ENCODE measurements at regions not wholly inside any gene's neighbourhood (a gene's known extent, or its start where the extent isn't known, plus 50 kb on each side); places are given as distances from the start of the nearest gene placed in this dataset.
"Not testable (repeated sequence)": the region's sequence is repeated elsewhere in the genome, so short reads cannot be mapped to it uniquely, and the experiment has no call there.

DNA sequence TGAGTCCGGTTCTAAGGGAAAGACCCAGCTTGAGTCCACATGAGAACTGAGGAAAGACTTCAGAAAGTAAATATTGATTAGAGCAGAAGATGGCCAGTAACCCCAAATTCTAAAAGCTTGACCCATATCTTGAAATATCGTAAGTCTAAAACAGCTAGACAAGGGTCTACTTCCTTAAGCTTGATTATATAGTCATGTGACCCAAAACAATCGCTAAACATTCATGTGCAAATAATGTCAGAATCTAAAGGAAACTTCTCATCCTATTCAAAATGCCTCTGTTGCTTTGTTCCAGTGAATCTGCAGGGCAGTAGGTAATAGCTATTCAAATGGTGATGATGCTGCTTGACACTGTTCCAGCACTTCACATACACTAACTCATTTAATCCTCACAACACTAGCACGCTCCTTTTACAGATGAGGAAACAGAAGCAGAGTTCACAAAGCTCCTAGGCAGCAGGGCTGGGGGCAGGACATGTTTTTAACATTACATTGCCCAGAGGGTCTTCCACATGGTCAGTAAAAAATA is 52.6 kb downstream of the TCF20 start:
- DNase-seq (ENCODE audit: low read depth in 2 of 2): no peak

DNA sequence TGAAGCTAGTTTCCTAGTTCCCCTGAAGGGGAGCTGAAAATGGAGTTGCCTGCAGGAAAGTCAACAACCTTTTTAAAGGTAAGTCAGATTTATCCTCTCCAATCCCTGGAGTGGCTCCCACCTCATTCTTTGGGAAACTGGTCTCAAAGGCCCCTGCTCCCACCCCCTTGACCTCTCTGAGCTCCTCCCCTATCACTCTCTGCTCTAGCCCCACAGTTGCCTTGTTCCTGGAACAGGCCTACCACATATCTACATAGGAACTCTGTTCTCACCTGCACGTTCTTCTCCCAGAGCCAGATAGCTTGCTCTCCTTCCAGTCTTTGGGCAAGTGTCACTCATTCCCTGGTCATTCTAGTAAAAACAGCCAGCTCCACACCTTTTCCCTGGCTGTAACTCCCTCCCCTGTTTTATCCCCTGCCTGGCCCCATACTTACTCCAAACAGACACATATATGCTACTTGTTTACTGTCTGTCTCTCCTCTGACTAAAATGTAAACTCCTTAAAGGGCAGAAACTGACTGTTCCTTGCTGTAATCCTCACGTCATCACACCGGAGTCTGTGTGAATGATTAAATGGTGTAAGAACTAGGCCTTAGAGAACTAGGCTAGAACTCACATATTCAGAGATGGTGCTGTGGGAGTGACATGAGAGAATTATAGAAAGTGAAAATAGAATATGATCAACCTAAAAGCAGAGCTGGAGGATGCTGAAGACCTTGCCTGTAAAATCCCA is 53.3 kb downstream of the TCF20 start:
- DNase-seq (ENCODE audit: low read depth in 2 of 2): no peak

DNA sequence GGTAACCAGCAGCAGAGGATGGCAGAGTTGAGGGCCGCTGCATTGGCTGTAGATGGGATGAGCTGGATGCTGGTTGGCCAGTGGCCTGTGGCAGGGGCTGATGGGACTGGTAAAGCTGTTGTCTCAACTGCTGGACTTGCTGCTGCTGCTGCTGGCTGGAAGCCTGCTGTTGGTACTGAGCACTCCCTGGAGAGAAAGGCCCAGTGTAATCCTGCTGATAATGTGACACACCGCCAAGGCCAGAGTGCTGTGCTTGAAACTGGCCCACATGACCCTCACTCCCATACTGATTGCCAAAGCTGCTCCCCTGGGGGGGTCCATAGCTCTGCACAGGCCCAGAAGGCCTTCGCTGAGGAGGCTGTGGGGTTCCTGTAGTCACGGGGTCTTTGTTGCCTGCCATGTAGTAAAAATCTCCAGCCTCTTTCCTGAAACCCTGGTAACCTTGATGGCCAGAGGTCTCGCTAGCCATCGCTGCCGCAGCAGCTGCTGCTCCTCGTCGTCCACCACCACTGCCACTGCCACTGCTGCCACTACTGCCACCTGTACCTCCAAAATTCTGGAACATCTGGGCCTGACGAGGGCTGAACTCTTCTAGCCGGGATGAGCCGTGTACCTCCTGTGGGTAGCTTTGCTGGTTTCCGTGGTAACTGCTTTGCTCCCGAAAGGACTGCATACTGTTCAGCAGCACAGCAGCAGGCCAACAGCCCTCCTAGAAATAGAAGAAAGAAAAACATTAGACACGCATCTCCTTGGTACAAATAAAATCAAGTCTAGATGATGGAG is 55.6 kb downstream of the TCF20 start:
- DNase-seq (ENCODE audit: low read depth in 2 of 2): no peak

DNA sequence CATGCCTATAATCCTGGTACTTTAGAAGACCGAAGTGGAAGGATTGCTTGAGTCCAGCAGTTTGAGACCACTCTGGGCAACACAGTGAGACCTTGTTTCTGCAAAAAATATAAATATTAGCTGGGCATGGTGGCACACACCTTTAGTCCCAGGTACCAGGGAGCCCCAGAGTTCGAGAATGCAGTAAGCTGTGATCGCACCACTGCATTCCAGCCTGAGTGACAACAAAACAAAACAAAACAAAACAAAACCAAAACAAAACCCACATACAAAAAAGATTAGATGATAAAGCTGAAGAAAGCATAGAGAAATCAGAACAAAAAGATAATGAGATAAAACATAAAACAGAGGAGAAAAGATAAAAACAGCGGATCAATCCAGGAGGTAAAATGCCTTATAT is 62.1 kb downstream of the TCF20 start:
- DNase-seq (ENCODE audit: low read depth in 2 of 2): no peak

DNA sequence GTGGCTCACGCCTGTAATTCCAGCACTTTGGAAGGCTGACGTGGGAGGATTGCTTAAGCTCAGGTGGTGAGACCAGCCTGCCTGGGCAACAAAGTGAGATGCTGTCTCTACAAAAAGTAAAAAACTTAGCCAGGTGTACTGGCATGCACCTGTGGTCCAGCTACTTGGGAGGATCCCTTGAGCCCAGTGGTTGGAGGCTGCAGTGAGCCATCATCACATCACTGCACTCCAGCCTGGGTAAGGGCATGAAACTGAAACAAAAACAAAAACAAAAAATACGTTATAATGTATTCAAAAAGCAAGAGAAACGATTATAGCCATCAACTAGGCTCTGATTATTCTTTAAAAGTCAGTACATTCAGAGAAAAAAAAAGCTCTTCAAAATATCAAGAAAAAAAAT is 62.5 kb downstream of the TCF20 start:
- DNase-seq (ENCODE audit: low read depth in 2 of 2): no peak

DNA sequence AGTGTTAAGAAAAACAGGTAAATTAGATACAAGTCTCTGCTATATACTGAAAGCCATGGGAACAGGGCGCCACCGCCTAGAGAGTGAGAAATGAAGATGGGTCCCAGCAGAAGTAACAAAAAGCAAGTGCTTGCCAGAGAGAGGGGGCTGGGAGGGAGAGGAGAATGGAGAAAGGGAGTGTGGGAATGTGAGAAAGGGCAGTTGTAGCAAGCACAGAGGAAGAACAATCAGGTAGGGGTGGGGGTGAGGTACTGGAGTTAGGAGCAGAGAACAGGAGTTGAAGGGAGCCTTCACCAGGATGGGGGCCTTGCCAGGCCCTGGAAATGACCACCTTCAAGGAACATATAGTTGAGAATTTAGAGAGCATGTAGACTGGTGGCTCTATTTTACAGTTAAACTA is 66.8 kb downstream of the TCF20 start:
- DNase-seq (ENCODE audit: low read depth in 2 of 2): no peak

DNA sequence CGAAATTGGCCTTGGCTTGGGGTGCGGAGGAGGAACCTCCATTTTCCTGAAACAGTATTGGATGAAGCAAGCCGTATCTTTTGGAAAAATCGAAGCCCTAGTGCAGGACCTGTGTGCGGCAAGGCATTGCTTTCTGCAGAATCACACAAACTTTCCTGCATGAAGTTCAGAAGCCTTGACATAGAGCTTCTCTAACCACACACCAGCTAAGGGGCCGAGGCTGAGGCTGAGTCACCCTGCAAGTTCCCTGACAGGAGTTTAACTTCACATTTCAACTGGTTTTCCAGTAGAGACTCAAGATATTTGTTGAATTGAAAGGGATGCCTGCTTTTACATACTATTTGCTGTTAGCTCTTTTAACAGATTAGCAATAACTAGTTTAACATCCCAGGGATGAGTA is 67.8 kb downstream of the TCF20 start:
- peak; percentile 31 to 35 for DNase-seq (ENCODE audit: low read depth in 2 of 2)

DNA sequence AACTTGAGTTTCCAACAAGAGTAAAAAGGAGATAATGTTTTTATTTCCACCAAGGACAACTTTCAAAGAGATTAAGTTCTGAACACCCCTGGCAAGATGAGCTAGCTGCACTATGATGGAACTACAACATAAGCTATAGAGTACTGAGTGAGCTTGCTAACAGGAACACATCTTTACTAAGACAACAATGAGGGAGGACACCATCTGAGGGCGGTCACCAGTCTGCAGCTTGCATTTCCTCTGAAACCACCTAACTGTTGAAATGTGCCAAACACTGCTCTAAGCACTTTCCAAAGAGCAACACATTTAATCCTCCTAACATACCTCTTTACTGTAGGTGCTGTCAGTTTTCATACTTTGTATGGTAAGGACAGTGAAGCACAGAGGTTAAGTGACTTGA is 68.4 kb downstream of the TCF20 start:
- no peak for DNase-seq (ENCODE audit: low read depth in 2 of 2)

DNA sequence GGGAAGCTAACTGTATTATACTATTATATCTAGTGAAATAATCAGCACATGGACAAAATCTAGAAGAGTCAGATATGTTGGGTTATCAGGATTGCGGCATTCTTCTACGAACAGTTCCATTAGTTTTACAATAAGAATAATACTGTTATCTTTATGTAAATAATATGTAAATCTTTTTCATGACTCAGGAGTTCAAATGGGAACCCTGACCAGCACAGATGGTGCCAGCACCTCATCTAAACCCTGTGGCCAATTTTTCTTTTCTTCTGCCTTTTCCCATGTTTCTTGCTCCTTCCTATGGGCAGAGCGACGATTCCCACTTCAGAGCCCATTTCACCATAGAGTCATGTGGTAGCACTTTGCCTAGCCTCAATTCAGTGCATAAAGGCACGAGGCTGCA is 68.4 kb upstream of the CYP2D6 start:
- DNase-seq (ENCODE audit: low read depth in 2 of 2): no peak

DNA sequence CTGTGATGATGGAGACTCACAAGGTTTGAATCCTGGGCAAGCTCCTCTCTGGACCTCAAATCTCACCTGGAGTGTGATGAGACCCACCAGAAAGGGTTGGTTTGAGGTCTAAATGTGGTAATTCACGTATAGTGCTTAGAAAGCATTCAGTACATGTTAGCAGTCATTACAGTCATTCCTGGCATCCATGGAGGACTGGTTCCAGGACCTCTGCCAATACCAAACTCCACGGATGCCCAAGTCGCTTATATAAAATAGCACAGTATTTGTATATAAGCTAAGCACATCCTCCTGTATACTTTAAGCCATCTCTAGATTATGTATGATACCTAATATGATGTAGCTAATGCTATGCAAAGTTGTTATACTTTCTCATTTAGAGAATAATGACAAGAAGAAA is 67.6 kb upstream of the CYP2D6 start:
- no peak for DNase-seq (ENCODE audit: low read depth in 2 of 2)

DNA sequence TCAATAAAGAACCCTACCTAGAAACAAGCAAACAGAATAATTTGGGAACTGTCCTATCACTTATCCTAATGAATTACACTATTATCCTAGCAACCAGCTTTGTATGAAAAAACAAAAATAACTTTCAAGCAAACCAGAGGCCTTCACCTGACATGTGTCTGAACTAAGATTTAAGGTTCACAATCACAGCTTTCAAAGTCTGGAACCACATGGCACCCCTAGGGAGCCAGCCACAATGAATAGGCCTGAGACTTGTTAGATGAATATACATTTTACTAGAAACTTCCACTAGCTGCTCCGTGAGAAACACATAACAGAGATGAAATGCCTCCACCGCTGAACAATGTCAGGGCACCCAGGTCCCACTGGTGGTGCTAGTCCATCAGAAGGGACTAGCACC is 65.8 kb upstream of the CYP2D6 start:
- no peak for DNase-seq (ENCODE audit: low read depth in 2 of 2)

DNA sequence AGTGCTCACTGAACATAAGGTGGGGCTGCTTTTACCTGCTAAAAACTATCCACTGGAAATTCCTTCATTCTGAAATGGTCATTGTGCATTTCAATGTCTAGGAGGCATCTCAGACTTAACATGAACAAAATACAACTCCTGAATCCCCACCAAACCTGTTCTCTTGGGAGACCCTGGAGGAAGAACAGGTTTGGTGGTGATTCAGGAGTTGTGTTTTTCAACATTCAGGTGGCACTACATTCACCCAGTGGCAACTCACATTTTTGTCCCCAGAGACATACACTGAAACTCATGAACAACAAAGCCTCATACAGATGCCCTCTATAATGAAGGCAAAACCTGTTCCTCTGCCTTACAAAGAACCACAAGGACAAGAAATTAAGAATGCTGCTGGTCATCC is 64.3 kb upstream of the CYP2D6 start:
- no peak for DNase-seq (ENCODE audit: low read depth in 2 of 2)

DNA sequence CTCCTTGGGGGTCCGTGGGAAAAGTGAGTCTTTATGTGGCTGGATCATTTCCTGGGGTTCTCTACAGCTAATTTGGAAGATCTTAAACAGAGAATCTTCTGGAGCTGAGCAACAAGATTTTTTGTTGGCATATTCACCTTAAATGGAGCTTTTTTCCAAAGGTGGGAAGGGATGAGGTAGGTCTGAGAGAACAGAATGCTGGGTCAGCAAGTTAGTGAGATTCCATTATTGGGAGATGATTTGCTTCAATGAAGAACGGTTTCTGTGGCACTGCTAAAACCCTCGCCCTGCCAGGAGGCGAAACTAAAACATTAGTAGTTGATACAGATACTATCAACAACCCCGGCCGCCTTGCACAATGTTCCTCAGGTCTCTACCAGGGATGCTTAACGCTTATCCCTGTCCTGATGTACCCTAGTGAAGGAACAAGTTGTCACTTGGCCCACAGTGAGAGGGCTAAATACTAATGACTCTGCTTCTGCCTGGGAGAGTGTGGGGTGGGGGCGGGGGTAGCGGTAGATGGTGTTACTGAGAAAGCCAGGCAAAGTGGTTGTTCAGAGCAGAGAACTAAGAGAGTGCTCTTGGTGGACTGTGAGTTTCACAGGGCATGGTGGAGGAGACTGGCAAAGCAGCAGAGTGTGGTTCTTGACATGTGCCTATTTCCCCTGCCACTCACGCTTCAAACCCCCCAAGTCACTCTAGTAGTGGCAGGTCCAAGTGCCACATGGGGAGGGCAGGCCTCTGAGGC is 63.7 kb upstream of the CYP2D6 start:
- DNase-seq (ENCODE audit: low read depth in 2 of 2): no peak

DNA sequence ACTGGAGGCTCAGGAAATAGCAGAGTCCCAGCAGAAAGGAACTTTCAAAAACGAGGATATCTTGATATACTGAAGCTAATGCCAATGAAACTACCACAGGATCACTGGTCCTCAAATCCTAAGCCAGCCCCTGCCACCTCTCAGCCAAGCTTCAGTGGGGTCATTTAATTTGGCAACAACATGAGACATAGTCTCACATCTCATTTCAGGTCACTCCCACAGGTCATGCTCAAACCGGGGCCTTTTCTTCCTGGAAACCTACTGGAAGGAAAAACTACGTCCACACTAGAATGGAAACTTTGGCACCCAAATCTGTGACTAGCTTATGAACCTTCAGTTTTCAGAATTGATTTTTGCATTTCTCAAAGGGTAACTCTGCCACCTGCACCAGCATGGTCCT is 61.9 kb upstream of the CYP2D6 start:
- DNase-seq (ENCODE audit: low read depth in 2 of 2): no peak

DNA sequence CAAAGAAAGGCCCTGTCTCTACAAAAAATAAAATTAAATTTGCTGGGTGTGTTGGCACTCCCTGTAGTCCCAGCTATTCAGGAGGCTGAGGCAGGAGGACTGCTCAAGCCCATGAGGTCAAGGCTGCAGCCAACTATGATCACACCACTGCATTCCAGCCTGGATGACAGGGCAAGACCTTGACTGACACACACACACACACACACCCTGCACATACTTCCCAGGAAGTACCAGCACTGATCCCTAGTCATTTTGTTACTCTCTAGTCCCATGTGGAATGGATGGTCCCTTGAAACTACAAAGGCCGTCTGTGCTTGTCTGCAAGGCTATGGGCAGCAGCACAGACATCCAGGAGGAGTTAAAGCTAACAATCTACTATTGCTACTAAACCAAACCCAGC is 59.7 kb upstream of the CYP2D6 start:
- no peak for DNase-seq (ENCODE audit: low read depth in 2 of 2)

DNA sequence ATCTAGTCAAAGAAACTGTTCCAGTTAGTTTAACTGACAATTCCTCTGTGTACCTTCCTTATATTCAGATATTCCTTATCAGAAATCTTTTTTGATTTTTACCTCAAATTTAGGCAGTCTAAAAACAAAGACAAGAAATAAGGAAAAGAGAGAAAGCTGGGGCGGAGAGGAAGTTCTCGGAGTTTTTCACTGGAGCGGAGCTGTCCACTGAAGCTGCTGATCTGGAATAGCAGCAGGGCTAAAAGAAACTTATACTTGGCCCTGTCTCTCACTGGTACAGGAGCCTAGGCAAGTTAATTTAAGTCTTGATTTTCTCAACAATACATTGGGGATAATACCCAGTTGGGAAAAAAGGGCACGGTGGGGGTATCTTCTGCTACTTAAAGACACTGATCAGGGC is 59.2 kb upstream of the CYP2D6 start:
- no peak for DNase-seq (ENCODE audit: low read depth in 2 of 2)

DNA sequence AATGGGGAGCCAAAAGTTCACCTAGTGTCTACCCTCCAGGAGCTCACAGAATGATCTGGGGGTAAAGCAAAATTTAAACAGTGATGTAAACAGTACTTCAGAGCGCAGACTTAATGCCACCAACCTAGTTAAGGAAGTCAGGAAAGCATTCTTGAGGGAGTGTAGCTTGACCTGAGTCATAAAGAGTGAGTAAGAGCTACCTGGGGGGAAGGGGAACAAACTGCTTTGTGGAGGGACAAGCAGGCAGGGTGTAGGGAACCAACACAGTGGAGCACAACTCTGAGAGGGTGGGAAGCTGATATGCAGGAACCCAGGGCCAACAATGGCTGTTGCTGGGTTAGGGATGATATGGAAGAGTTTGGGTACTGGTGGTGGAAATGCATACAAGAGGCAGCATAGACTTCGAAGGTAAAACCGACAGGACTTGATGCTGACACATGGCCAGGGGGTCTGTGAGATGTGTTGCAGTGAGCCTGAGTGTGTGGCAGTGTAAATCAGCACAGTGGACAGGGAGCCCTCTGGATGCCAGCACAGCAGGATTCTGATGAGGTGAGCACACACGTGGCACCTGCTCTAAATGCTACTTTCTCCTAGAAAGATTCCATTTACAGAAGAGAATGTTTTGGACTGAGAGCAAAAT is 58.3 kb upstream of the CYP2D6 start:
- DNase-seq (ENCODE audit: low read depth in 2 of 2): no peak

DNA sequence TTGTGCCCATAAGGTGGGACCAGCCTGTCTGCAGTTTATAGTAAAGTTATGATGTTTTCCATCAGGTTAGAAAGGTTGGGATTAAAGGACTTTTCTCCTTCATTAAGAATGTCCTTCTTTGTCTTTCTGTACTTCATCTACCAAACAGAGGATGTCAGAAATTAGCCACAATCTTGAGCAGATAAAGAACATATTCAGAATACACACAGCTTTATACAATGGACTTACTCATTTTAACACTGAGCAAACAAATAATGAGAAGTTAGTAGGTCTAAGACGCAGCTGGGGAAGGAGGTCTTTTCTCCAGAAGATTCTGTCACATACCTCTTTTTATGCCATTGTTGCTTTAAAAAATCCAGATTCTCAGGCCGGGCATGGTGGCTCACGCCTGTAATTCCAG is 57.0 kb upstream of the CYP2D6 start:
- DNase-seq (ENCODE audit: low read depth in 2 of 2): no peak

DNA sequence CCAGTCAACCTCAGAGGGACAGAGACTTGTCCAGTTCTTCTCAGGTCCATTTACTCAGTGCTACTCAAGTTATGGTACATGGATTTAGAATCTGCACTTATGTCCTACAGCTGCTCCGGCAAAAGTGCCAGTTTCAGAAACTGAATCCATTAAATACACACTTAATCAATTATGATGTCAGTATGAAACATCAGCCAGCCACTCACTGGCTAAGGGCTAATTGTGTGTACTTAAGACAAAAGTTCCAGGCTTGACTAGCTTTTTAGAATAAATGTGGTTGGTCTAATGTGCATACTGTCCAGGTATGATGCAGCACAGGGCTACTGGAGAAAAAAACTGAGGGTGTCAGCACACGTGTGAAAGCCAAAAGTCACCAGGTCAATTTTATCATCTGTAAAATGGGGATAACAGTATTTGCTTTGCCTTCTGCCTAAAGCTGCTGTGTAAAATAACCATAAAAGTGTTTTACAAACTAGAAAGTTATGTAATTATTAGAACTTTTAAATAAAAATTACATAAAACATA is 55.4 kb upstream of the CYP2D6 start:
- no peak for DNase-seq (ENCODE audit: low read depth in 2 of 2)

DNA sequence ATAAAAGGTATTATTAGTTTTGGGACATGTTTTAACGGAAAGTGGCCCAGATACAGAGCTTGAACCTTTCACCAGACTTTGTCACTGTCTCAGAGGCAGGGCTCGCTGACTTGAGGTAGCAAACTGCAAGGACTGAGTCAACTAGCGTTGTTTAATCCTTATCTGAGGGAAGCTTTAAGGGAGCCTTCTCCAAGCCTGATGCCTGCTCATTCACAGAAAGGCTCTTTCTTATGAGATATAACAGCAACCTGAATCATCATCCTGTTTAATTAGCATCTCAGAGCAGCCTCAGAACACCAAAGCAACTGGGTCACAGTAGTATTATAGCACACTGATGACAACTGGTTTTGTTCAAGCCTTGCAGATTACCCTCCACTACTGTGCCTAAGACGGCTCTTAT is 54.2 kb upstream of the CYP2D6 start:
- DNase-seq (ENCODE audit: low read depth in 2 of 2): no peak

DNA sequence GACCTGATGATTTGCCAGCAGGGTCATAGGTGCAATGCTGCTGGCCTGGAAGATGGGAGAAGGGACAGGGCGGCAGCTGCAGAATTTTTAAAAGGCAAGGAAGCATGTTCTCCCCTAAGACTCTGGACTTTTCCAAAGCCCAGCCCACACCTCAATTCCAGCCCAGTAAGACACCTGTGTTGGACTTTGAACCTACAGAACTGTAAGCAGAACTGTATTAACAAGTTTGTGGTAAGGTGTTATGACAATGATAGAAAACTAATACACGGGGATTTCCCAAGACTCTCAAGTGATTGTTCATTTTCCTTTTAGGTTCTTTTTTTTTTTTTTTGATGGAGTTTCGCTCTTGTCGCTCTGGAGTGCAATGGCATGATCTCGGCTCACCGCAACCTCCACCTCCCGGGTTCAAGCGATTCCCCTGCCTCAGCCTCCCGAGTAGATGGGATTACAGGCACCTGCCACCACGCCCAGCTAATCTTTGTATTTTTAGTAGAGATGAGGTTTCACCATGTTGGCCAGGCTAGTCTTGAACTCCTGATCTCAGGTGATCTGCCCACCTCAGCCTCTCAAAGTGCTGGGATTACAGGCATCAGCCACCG is 53.0 kb upstream of the CYP2D6 start:
- not testable (repeated sequence) for DNase-seq (ENCODE audit: low read depth in 2 of 2)
